Activated T-cell treated with anti-CD3 and anti-CD28 coated beads, Interleukin-2, amount 50 U/mL, for 72 hours (primary cell): ENCODE measurements at regions not wholly inside any gene's neighbourhood (a gene's known extent, or its start where the extent isn't known, plus 50 kb on each side); places are given as distances from the start of the nearest gene placed in this dataset.

Experiments
- ATAC-seq, 2 donors: fragments of 150-1000 bp; cut with Tn5 transposase; replicated peaks in 1 of 2; 2 replicates each; pipeline ENCODE4 v1.10.0; 2021; ENCODE audit warnings: moderate library complexity in 2 of 2, mild to moderate bottlenecking in 1 of 2
- DNase-seq, 2 donors: peaks; one replicate each; pipeline ENCODE4 v3.0.0; 2021 to 2022; ENCODE audit warnings: mixed read lengths in 1 of 2
- H3K27ac Mint-ChIP-seq: one replicate; pipeline ENCODE4 v1.8.0; 2022; ENCODE audit warnings: mild to moderate bottlenecking, moderate library complexity, mixed read lengths
- H3K27me3 Mint-ChIP-seq: one replicate; pipeline ENCODE4 v1.8.0; 2022; ENCODE audit warnings: low read depth, mixed read lengths
- H3K36me3 Mint-ChIP-seq, 2 donors: one replicate each; pipeline ENCODE4 v1.8.0; 2022; ENCODE audit warnings: mixed read lengths in 2 of 2, mild to moderate bottlenecking in 1 of 2; ENCODE audit not compliant: insufficient read depth in 2 of 2
- H3K4me1 Mint-ChIP-seq: one replicate; pipeline ENCODE4 v1.8.0; 2022; ENCODE audit warnings: low read depth, mixed read lengths
- H3K4me3 Mint-ChIP-seq, 2 donors: one replicate each; pipeline ENCODE4 v1.8.0; 2022; ENCODE audit warnings: mild to moderate bottlenecking in 2 of 2, mixed read lengths in 2 of 2, moderate library complexity in 2 of 2
- H3K9me3 Mint-ChIP-seq, 2 donors: one replicate each; pipeline ENCODE4 v1.8.0; 2022; ENCODE audit warnings: mixed read lengths in 2 of 2

DNA sequence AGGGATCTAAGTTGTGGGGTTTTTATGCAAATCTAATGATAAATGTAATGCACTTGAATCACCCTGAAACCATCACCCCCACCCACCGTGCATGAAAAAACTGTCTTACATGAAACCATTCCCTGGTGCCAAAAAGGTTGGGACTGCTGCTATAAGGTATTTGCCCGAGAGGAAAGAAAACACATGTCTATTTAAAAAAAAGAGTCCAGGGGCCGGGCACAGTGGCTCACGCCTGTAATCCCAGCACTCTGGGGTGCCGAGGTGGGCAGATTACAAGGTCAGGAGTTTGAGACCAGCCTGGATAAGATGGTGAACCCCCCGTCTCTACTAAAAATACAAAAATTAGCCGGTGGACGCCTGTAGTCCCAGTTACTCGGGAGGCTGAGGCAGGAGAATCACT, 1372.8 kb upstream of the CDH2 start:
- H3K27ac Mint-ChIP-seq, result no peak overlapping the region
- H3K36me3 Mint-ChIP-seq, result peaks cover 1 to 3% of the 10 kb centered on the region in 2 donors
- H3K4me3 Mint-ChIP-seq, result no peak overlapping the region
- no peaks in the 10 kb centered on the region for H3K27me3 Mint-ChIP-seq
- H3K9me3 Mint-ChIP-seq, result peaks cover 2 to 7% of the 10 kb centered on the region in 2 donors
- ATAC-seq (no peak), DNase-seq (no peak)
- H3K4me1 Mint-ChIP-seq, result no peaks in the 10 kb centered on the region

DNA sequence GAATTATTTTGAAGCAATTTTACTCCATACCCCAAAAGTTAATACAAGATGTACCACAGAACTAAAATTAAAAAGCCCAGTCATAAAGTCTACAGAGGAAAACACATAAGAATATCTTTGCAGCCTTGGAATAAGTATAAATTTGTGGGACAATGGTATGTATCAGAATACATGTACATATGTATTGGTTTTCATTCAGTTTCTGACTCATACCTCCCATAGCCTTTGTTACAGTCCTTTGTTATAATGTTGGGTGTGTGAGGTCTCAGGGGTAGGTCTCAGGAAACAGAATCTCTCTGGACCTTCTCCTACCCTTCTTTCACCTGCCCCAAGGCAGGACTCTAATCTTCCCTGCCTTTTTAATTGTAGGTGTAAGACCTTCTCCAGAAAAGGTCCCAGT, 1370.7 kb upstream of the CDH2 start:
- Mint-ChIP-seq H3K4me1 (no peaks in the 10 kb centered on the region), H3K27ac (no peak overlapping the region), H3K36me3 (peaks cover 0 to 1% of the 10 kb centered on the region in 2 donors), H3K4me3 (no peak overlapping the region), H3K27me3 (no peaks in the 10 kb centered on the region), H3K9me3 (peaks cover 0 to 4% of the 10 kb centered on the region in 2 donors)
- ATAC-seq (no peak), DNase-seq (no peak)

DNA sequence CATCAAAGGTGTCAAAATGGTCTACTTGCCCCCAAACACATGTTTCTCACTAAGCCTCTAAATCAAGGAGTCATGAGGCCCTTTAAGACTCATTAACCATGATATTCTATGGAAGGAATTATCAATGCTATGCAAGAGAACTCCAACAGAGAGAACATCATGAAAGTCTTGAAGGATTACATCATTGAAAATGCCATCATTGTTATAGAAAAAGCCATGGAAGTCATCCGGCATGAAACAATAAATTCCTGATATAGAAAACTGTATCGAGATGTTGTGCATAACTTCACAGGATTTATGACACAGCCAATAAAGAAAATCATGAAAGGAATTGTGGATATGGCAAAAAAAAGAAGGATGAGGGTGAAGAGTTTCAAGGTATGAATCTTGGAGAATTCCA, 1363.6 kb upstream of the CDH2 start:
- no peak for ATAC-seq
- Mint-ChIP-seq H3K36me3 (no peaks in the 10 kb centered on the region), H3K9me3 (peaks cover 7 to 9% of the 10 kb centered on the region in 2 donors)

DNA sequence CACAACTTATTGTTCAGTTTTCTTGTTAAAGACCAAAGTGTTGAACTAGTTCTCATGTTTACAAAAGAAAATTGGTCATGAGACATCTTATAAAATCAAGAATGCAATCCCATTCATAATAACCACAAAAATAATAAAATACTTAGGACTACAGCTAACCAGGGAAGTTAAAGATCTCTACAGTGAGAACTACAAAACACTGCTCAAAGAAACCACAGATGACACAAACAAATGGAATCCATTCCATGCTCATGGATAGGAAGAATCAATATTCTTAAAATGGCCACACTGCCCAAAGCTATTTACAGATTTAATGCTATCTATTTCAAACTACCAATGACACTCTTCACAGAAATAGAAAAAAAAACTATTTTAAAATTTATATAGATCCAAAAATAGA, 1354.8 kb upstream of the CDH2 start:
- Mint-ChIP-seq H3K27me3 (no peaks in the 10 kb centered on the region), H3K27ac (no peak overlapping the region), H3K36me3 (no peaks in the 10 kb centered on the region), H3K9me3 (peaks cover 7 to 13% of the 10 kb centered on the region in 2 donors), H3K4me1 (no peaks in the 10 kb centered on the region), H3K4me3 (no peak overlapping the region)
- ATAC-seq (no peak), DNase-seq (no peak)

More for the DNA sequence above, 1363.6 kb upstream of the CDH2 start:
- H3K27me3 Mint-ChIP-seq, result no peaks in the 10 kb centered on the region
- no peaks in the 10 kb centered on the region for H3K4me1 Mint-ChIP-seq
- H3K27ac Mint-ChIP-seq, result no peak overlapping the region
- no peak overlapping the region for H3K4me3 Mint-ChIP-seq
- no peak for DNase-seq

DNA sequence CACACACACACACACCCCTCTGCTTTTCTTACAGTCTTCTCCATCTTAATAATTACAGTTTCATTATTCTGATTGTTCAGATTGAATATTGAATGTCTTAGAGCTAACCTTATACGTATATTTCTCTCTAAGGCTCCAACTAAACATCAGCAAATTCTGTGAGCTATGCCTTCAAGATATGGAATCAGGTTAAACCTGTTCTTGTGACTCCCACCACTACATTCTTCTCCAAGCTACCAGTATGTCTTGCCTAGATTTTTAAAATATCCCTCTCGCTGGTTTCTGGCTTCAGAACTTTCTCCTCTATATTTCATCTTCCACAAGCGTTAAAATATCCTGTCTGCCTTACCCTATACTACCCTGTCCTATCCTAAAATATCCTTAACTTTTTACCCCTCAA, 1346.4 kb upstream of the CDH2 start:
- H3K4me1 Mint-ChIP-seq, result no peaks in the 10 kb centered on the region
- no peak overlapping the region for H3K4me3 Mint-ChIP-seq
- DNase-seq (no peak), ATAC-seq (no peak)
- H3K36me3 Mint-ChIP-seq, result peaks cover 0 to 3% of the 10 kb centered on the region in 2 donors
- no peak overlapping the region for H3K27ac Mint-ChIP-seq
- H3K27me3 Mint-ChIP-seq, result no peaks in the 10 kb centered on the region
- peaks cover 12 to 16% of the 10 kb centered on the region in 2 donors for H3K9me3 Mint-ChIP-seq

DNA sequence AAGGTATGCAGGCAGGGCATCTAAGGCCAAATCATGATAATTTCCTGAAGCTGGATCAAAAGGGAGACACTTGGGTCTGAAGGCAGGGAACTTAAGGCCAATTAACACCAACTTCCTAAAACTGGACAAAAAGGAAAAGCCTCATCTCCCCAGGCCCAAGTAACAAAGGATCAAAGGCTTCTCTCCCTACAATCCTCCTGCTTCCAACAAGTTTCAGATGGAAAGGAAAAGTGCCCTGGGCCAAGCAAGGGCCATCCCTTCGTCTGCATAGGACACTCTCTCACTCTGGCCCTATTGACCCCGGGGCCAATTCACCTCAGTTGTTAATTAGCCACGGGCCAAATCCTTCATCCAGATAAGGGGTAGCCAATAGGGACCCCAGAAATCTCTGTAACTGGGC, 1335.8 kb upstream of the CDH2 start:
- Mint-ChIP-seq H3K36me3 (no peaks in the 10 kb centered on the region), H3K27ac (no peak overlapping the region), H3K4me1 (no peaks in the 10 kb centered on the region), H3K4me3 (no peak overlapping the region), H3K9me3 (peaks cover 5 to 6% of the 10 kb centered on the region in 2 donors), H3K27me3 (no peaks in the 10 kb centered on the region)
- ATAC-seq (no peak), DNase-seq (no peak)

DNA sequence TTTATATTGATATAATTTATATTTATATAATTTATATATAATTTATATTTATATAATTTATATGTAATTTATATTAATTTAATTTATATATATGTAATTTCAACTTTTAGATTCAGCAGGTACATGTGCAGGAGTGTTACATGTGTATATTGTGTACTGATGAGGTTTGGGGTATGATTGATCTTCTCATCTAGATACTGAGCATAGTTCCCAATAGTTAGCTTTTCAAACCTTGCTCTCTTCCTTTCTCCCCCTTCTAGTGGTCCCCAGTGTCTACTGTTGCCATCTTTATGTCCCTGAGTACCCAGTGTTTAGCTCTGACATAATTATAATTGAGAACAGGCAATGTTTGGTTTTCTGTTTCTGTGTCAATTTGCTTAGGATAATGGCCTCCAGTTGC, 1335.3 kb upstream of the CDH2 start:
- Mint-ChIP-seq H3K27ac (no peak overlapping the region), H3K4me3 (no peak overlapping the region), H3K4me1 (no peaks in the 10 kb centered on the region), H3K36me3 (no peaks in the 10 kb centered on the region), H3K27me3 (no peaks in the 10 kb centered on the region), H3K9me3 (peaks cover 5 to 6% of the 10 kb centered on the region in 2 donors)
- ATAC-seq (no peak), DNase-seq (no peak)

DNA sequence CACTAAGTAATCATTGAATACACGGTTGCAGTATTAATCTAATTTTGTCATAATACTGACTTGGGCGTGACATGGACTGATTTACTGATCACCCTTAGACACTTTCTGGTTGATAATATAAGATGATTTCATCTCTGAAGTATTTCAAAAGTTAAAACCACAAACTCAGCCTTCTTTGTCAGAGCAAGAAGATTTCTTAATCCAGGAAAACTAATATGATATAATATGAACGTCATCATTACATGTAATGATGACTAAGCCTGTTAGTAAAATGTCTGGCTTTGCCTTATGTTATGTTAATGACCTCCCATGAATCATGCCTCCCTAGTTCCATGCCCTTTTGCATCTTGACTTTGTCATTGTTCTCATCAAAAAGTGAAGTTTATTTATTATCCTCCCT, 1325.0 kb upstream of the CDH2 start:
- H3K27me3 Mint-ChIP-seq, result no peaks in the 10 kb centered on the region
- peaks cover 0 to 1% of the 10 kb centered on the region in 2 donors for H3K36me3 Mint-ChIP-seq
- peaks cover 5 to 6% of the 10 kb centered on the region in 2 donors for H3K9me3 Mint-ChIP-seq
- H3K4me1 Mint-ChIP-seq, result no peaks in the 10 kb centered on the region
- ATAC-seq, result no peak
- no peak overlapping the region for H3K4me3 Mint-ChIP-seq
- no peak for DNase-seq
- no peak overlapping the region for H3K27ac Mint-ChIP-seq

DNA sequence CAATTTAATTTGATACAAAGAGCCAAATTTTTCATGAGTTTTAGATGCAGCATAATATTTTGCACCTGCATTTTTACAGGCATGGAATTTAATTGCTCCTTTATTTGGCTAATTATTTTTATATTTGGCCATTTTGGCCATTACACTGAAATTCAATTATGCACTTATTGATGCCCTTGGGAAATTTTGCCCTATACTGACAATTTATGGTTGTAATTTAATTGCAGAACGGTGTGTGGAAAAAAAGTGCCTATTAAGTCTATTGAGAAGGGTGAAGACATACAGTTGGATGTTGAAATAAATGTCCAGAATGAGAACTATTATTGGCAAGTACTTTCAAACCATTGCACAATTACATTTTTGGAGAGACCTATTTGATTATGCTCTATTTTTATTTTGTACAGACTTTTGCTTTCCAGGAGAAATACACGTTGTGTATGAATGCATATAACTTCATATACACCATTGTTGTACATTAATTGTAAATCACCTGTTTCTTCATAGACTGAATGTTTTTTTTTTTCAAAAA, 1319.3 kb upstream of the CDH2 start:
- Mint-ChIP-seq H3K9me3 (peaks cover 5 to 6% of the 10 kb centered on the region in 2 donors), H3K4me3 (no peak overlapping the region), H3K4me1 (no peaks in the 10 kb centered on the region), H3K36me3 (no peaks in the 10 kb centered on the region), H3K27ac (no peak overlapping the region), H3K27me3 (no peaks in the 10 kb centered on the region)
- no peak for DNase-seq
- no peak for ATAC-seq

DNA sequence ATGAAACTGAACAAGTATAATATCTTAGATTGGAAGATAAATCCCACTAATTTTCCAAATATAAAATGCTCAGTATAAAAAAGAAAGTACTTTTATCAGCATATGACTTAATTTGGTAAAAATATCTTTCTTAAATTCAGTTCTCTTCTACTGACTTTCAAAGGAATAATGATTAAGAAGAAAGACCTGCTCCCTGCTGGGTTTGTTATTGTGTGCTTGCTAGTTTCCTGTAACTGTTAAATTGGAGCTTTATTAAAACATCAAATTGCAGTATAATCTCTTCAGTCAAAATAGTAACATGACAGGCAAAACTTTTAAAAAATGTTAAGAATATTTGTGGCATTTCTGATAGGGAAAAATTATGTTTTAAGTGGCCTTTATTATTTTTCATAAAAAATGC, 1317.4 kb upstream of the CDH2 start:
- Mint-ChIP-seq H3K9me3 (peaks cover 3 to 6% of the 10 kb centered on the region in 2 donors), H3K36me3 (no peaks in the 10 kb centered on the region), H3K4me1 (no peaks in the 10 kb centered on the region), H3K27me3 (no peaks in the 10 kb centered on the region), H3K4me3 (no peak overlapping the region), H3K27ac (no peak overlapping the region)
- no peak for ATAC-seq
- no peak for DNase-seq

DNA sequence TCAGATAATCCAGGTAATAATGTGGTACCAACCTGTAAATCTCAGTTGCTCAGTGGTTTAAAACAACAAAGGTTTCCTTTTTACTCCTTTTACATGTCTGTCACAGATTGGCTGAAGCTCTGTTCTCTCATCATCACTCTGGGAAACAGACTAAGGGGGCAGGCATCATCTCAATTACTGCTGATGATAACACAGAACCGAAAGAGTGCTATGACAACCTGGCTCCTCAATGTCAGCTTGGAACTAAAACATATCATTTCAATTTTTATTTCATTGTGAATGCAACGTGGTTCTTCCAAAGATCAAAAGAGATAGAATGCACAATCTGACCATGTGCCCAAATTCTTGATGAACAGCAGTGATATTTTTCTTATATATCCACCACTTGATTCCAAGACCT, 1315.0 kb upstream of the CDH2 start:
- H3K27ac Mint-ChIP-seq, result no peak overlapping the region
- H3K27me3 Mint-ChIP-seq, result no peaks in the 10 kb centered on the region
- H3K4me1 Mint-ChIP-seq, result no peaks in the 10 kb centered on the region
- H3K9me3 Mint-ChIP-seq, result peaks cover 5% of the 10 kb centered on the region in 2 donors
- H3K36me3 Mint-ChIP-seq, result no peaks in the 10 kb centered on the region
- no peak for ATAC-seq
- no peak for DNase-seq
- no peak overlapping the region for H3K4me3 Mint-ChIP-seq

DNA sequence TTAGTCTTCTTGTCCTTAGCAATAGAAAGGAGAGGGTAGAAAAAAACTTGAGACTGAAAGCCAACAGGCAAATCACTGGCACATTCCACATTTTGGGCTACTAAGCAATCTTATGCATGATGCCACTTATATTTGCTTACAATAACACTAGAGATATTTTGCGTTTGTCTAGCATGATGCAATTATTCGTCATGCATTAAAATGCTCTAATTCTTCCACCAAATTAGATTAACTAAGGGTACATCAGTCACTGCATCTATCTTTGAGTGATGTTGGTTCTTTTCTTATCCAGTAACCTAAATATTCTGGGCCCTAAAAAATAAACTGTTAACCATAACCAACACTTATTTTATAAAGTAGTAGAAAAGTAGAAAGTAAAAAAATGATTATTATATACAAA, 1311.7 kb upstream of the CDH2 start:
- no peak for ATAC-seq
- Mint-ChIP-seq H3K4me1 (no peaks in the 10 kb centered on the region), H3K9me3 (peaks cover 5 to 6% of the 10 kb centered on the region in 2 donors), H3K4me3 (no peak overlapping the region), H3K27ac (no peak overlapping the region), H3K36me3 (peaks cover 0 to 1% of the 10 kb centered on the region in 2 donors), H3K27me3 (no peaks in the 10 kb centered on the region)
- DNase-seq, result no peak

DNA sequence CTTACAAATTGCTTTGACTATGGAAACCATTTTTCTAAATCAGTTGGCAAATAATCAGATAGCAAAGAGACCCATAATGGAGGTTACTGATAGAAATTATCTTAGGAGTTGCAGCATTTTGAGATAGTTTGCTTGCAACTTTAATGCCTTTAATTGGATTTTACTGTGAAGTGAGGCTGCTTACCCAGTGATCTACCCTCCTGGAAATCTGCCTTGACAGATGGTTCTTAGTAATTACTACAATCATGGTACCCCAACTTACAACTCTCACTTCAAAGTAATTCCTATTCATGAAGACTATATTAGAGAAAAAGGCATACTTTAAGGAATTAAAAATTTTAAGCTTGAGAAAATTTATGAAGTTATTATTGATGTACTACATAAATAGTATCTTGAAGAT, 1288.6 kb upstream of the CDH2 start:
- Mint-ChIP-seq H3K4me3 (no peak overlapping the region), H3K36me3 (no peaks in the 10 kb centered on the region), H3K27ac (no peak overlapping the region), H3K27me3 (no peaks in the 10 kb centered on the region), H3K4me1 (no peaks in the 10 kb centered on the region), H3K9me3 (peaks cover 0 to 4% of the 10 kb centered on the region in 2 donors)
- ATAC-seq, result no peak
- no peak for DNase-seq

DNA sequence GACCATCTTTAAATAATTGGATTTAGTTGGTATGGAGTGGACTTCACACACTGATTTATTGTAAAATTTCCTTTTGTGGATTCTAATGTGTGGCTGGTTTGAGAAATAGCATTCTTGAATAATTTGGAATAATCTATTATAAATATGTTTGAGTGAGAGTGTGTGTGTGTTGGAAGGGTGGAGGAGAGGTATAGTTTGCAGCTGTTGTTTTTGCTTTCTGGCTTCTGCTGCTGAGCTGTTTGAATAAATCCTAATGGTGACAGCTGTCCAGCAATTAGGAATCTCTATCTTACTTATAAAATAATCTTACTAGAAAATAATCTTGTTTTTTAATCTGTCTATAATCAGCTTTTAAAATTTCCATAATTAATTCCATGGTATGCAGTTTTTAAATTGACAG, 1283.0 kb upstream of the CDH2 start:
- Mint-ChIP-seq H3K4me3 (no peak overlapping the region), H3K27me3 (no peaks in the 10 kb centered on the region), H3K9me3 (peaks cover 2 to 3% of the 10 kb centered on the region in 2 donors), H3K36me3 (no peaks in the 10 kb centered on the region), H3K27ac (no peak overlapping the region), H3K4me1 (no peaks in the 10 kb centered on the region)
- DNase-seq (no peak), ATAC-seq (no peak)
